ENCODE measurements at regions not wholly inside any gene's neighbourhood (a gene's known extent, or its start where the extent isn't known, plus 50 kb on each side); places are given as distances from the start of the nearest gene placed in this dataset.
A peak's percentile ranks its signal among the peaks of the same experiment; 100 is the strongest.
"Not testable (repeated sequence)": the region's sequence is repeated elsewhere in the genome, so short reads cannot be mapped to it uniquely, and the experiment has no call there.

DNA sequence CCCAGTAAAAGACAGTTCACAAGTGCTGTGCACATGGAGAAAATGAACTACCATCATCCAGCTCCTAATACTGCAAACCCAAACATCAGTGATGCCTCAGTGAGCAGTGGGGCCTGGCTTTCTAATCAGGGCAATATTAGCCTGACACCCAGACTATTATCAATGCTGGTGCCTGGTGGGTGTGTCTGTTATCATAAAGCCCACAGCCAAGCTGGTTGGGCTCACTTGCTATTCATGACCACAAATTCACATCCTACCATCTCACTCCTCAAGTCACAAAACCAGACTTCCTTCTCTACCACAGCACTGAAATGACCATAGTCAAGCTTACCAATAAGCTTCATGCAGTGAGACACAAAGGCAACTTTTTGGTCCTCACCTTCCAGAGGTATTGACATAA is 180.8 kb upstream of the PLN start:
- no peak for DNase-seq

DNA sequence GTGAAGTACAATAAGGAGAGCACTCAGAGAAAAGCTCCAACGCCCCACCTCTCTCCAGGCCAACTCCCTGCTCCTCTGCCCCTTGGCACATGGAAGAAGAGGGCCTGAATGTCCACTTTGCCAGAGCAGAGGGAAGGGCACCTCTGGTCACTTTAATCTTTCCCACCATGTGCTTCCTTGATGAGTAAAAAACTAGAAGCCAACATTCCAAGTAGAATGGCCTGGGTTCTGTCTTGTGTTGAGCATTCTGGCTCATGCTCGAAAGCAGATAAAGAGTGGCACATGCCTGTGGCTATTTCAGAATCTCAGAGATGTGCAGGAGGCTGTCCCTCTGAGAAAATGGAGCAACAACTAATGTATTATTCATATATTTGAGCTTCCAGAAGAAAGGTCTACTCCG is 177.4 kb upstream of the PLN start:
- no peak for DNase-seq

DNA sequence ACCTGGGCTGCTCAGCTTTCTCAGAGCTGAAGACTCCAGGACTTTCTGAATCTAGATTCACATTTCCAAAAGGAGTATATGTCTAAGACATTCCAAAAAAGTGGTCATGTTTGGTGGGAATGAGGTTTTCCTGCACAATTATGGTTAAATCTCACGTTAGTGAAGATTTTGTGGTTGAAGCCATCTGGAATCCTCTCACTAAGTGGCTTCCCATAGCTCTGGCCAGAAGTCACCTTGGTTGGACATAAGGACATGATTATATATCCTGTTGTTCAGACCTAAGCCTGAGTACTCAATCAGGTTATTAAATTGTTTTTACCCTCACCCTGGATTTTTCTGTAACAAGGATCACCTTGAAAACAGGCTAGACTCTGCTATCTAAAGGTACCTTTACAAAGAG is 176.1 kb upstream of the PLN start:
- no peak for DNase-seq

DNA sequence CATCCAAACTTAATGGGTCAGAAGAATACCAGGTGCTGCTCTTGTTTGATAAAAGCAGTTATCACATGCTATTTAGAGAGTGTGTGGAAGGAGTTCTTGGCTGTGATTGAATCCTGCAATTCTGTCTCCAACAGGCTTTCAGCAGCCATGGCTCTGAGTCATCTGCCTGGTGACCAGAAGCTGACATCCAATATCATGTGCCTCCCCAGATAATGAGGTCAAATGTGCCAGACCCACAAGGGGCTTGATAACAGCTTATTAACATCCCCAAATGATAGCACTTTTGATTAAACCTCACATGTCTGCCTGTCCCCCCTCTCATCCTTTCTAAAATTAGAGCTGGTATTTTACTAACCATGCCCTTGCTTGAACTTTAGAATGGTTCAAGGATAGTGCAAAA is 175.7 kb upstream of the PLN start:
- peak; percentile 1 for DNase-seq

DNA sequence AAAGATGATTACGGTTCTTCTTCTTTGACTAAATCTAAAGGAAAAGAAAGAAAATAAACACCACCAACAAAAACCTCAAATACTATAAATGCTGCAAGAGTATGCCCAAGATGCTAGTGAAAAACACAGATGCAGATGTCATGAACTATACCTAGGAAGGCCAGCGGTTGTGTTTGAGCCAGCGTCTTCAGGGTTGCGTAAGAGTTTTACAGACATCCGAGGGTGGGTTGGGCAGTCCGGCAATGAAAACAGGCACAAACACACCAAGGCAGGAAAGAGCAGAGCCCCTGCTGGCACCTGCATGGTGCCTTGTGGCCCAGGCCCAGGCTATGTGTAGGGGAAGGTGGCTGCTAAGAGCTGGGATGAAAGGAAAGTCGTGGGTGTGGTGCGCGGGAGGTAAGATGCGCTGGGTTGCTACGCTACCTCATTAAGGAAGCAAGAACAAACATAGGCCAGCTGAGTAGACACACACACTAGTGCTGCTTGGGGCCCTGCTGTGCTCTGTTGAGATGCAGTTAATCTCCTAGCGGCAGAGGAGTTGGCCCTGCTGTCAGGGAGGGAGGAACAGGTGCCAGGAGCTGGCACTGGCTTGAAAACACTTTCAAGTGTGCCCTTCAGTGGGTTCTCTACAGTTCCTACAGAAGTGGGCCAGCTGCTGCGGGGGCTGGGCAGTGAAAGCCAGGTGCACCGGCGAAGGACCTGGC is 170.2 kb upstream of the PLN start:
- peak; percentile 49 for DNase-seq

DNA sequence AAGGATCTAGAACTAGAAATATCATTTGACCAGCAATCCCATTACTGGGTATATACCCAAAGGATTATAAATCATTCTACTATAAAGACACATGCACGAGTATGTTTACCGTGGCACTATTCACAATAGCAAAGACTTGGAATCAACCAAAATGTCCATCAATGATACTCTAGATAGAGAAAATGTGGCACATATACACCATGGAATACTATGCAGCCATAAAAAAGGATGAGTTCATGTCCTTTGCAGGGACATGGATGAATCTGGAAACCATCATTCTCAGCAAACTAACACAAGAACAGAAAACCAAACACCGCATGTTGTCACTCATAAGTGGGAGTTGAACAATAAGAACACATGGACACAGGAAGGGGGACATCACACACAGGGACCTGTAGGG is 167.5 kb upstream of the PLN start:
- not testable (repeated sequence) for DNase-seq

DNA sequence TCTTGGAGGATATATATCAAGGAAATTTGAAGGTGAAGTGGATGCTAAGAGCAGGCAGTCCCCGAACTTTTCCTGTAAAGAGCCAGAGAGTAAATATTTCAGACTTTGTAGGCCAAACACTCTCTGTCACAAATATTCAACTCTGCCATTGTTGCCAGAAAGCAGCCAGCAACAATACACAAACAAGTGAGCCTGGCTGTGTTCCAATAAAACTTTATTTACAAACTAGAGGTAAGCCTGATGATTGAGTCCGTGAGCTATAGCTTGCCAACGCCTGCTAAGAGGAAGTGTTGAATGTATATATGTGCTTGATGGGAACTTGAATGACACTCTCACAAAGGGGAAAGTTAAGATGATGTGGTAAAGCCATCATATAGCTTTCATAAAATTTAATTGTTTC is 166.0 kb upstream of the PLN start:
- no peak for DNase-seq

DNA sequence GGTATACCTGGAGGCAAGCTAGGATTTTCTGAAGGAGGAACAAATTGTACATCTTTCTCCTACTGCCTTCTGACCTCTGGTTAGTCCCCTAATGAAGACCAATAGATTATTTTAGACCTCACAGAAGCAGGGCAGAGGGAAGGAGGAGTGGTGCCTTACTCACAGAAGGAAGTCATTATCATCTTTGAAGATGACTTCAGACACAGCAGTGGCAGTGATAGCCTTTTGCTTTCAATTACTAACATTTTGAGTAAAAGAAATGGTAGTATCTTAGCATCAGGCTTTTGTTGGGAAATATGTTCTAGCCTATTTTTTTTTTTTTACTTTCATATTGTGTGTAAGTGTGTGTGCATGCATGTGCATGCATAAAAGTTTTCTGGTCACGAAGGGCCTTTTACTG is 164.2 kb upstream of the PLN start:
- no peak for DNase-seq

DNA sequence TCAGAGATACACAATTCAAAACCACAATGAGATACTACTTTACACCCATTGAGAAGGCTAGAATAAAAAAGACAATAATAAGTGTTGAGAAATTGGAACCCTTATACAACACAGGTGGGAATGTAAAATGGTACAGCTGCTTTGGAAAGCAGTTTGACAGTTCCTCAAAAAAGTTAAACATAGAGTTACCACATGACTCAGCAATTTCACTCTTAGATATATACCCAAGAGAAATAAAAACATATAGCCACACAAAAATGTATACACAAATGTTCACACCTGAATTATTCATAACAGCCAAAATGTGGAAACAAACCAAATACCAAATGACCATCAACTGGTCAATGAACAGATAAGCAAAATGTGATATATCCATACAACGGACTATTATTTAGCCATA is 161.1 kb upstream of the PLN start:
- no peak for DNase-seq

DNA sequence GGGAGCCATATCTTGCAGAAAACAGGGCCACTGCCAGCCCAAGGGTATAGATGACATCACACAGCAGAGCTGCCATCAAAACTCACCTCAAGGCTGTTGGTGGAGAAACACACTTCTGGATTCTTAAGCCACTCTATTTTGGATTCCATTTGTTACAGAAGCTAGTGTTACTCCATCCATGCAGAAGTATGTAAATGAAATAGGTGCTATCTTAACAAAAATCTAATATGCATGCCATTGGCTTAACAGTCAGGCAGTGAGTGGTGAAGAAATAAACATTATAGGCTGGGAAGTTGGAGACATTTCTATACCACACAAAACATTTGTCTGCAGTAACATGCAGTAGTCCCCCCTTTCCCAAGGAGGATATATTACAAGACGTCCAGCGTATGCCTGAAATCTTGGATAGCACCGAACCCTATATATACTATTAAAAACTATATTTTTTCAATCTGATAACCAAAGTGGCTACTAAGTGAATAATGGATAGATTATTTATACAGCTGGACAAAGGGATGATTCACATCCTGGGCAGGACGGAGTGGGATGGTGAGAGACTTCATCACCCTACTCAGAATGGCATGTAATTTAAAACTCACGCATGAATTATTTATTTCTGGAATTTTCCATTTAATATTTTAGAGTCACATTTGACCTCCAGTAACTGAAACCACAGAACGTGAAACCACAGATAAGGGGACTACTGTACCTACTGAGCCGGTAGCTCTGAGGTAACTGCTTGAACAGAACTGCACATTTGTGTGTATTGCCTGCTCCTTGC is 160.0 kb upstream of the PLN start:
- DNase-seq: no peak

DNA sequence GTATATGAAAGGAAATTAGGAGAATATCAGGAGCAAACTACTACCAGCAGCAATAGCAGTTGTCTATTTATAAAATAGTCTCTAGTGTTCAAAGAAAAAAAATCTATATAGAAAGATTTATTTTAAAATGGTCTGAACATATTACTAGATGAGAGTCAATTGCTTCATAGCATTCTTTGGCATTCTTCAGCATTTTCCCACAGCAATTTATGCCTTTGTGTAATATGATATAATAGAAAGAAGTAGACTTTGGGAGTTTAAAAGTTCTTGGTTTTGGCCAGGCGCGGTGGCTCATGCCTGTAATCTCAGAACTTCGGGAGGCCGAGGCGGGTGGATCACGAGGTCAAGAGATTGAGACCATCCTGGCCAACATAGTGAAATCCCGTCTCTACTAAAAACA is 157.0 kb upstream of the PLN start:
- DNase-seq: no peak

DNA sequence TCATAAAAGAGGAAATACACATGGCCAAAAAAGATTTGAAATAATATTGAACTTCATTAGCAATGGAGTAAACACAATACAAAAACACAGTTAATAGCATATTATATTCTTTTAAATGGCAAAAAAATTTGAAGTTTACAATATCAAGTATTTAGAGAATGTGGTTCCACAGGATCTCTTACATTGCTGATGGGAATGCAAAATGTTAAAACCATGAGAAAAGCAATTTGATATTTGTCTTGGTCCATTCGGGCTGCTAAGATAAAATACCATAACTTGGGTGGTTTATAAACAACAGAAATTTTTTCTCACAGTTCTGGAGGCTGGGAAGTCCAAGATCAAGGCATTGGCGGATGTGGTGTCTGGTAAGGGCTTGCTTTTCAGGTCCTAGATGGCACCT is 154.0 kb upstream of the PLN start:
- DNase-seq: no peak

DNA sequence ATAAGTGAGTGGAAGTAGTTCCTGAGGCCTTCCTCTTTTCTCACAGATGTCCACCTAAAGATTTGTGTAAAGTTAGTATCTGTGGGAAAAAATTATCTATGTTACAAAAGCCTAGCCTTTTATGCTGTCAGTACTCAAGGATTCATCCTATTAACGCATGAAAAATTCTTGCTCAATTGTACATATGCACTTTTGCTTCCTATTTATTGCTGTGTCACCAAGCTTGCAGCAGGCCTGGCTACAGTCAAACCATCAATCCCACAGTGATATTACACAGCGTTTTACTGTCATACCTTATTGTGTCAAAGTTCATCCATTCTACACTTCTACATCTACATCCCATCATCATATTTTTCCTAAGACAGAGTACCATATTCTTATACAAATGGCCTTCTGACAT is 151.1 kb upstream of the PLN start:
- no peak for DNase-seq

DNA sequence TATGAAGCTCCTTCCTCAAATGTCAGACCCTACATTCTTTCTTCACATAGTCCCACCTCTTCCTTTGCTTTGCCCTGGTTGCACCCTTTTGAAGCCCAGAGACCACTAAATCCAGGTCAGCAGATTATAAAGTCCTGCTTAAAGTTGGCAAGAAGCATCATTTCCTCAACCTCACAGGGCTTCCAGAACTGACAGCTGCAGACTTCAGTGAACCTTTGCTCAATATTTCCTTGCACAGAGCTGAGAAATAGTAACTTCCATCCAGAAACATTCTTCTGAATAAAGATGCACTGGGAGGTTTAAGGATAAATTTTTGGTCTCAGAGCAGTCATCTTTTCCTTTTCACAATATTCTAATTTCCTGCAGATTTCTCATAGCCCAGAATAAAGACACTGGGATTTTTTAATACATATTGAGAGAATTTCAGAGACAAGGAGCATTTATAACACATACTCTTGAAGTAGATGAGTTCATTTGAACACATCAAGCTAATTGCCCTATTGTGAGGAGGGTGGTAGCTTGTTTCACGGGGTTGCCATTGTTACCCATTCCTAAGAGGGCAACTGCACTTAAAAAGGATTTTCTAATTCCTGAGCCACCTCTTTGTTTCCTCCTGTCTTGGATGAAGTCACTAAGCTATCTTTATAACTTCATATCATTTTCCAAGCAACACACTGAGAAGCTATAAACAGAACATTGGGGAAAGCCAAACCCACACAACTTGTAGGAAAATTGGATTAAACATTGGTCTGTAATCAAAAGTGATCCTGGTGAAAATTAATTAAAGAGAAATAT is 150.2 kb upstream of the PLN start:
- DNase-seq: no peak

DNA sequence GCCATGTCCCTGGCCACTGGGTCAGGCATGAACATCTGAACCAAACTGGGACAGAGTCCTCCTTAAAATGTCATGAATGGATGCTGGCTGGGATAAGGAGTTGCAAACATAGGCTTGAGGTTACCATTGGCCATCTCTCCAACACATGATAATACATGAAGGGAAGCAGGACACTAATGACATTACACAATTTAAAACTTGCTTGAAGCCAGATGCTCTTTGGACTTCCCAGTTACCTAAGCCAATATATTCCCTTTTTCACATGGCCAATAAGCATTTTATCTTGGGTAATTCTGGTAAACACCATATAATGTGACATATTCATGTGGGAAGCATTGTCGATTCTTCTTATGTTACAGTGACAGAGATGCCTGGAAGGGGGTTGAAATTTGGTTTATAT is 148.0 kb upstream of the PLN start:
- no peak for DNase-seq

DNA sequence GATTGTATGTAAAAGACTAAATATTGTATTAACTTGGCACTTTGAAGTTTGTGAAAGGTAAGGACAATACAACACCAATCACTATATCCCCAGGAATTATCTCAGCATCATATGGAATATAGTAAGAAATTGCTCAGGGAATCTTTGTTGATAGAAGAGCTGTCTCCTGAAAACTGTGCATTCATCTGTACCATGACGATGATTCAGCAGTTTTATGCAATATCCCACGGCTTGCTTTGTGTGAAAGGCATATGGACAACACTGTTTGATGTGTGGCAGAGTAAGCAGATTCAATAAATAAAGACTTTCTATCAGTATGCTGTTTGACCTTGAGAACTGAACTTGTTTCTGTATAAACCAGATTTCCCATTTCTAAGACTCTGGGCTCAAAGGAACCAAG is 147.5 kb upstream of the PLN start:
- no peak for DNase-seq

DNA sequence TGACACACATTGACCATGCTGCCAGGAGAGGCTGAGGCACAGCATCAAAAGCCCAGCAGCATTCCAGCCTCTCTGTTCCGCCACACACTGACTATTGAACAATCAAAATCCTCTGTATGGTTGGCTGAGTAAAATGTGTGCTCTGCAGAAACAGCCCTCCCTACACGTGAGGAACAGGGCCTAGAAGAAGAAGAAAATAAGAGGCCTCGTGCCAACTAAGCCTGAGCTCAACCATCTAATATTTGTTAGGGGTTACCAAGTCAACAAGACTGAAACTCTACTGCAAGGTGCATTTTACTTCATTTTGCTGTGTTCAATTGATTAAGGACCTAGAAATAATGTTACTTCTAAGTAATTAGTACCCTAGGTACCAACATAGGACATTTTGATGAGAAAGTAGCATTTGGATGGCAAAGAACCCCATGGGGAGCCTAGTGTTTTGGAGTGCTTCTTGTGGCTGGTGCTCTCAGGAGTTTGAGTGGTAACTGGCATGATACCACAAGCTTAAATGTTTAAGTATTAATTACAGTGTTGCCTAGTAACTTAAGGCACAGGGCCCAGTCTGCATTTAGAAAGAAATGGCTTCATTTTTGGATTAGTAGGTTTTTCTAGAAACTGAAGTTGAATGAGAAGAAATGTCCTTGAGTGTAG is 146.6 kb upstream of the PLN start:
- no peak for DNase-seq

DNA sequence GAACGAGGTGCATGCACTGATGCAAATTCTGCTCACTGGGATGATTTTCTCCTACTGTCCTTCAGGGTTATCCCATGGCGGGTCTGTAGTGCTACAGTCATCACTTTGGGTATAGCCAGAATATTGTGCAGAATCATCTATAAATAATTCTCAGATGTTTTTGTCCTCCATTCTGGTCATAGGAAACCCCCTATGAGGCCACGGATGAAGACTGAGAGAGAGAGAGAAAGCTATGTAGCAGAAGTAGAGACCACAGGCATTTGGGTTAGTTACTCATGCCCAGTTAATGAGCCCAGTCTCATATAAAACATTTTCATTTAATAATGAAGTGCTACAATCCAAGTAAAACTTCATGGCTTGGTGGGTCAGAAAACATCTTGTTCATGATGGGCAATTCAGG is 145.1 kb upstream of the PLN start:
- DNase-seq: no peak

DNA sequence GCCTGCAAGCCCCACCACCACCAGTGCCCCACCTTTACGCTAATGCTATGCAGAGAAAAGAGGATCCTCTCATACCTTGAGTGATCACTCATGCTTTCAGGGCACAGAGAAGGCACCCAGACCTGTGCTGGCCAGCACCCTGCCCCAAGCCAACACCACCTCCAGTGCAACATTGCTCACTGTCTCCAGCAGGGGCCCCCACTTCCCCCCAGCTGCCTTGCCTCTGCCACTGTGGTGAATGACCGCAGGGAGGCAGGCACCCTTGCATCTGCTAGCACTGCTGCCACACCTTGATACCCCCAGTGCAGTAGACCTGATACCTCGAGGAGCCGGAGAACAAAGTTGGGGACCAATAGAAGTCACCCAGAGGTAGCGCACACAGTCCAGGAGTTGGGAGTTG is 139.2 kb upstream of the PLN start:
- DNase-seq: no peak

DNA sequence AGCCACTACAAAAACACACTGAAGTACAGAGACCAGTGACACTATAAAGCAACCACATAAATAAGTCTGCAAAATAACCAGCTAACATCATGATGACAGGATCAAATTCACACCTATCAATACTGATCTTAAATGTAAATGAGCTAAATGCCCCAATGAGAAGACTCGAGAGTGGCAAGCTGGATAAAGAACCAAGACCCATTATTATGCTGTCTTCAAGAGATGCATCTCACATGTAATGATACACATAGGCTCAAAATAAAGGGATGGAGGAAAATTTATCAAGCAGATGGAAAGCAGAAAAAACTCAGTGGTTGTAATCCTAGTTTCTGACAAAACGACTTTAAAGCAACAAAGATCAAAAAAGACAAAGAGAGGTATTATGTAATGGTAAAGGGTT is 138.1 kb upstream of the PLN start:
- no peak for DNase-seq

Measured in NCI-H2227 treated with DMSO at 0.1 percent for 48 hours (cell line).